ENCODE measurements at regions not wholly inside any gene's neighbourhood (a gene's known extent, or its start where the extent isn't known, plus 50 kb on each side); places are given as distances from the start of the nearest gene placed in this dataset.

DNA sequence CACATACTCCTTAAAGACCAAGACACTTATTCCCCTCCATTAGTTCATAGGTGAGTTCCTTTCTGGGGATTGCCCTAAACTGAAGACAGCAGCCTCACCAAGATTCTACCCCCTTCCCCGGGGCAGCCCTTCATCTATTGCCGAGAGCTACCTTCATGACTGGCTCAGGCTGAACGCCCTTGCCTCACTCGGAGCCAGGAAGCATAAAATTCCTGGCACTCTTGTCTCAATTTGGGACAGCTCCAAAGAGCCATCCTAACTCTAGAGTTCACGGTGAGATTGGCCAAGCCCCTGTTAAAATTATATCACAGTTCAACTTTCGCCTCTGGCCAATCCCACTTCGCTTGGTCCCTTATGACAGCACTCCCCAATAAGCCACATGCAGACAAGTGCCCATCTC lies 113.0 kb upstream of the PROX1 start:
- Histone ChIP-seq H3K4me1 (ENCODE audit: control insufficient read depth in 2 of 3, insufficient read depth in 2 of 3, low read depth in 1 of 3, low read length in 3 of 3) (no peaks in the 10 kb centered on the region), H3K4me3 (ENCODE audit: low read length in 3 of 3) (no peak overlapping the region), H3K9ac (ENCODE audit: low read length in 3 of 3) (no peak overlapping the region), H3K27ac (ENCODE audit: low read depth in 2 of 2, low read length in 2 of 2) (no peak overlapping the region), H3K27me3 (ENCODE audit: control insufficient read depth, insufficient read depth, low read length) (no peaks in the 10 kb centered on the region), H3K36me3 (ENCODE audit: control insufficient read depth in 2 of 3, insufficient read depth in 3 of 3, low read length in 3 of 3) (no peaks in the 10 kb centered on the region), H3K9me3 (ENCODE audit: control insufficient read depth in 2 of 3, insufficient read depth in 1 of 3, low read length in 3 of 3) (no peaks in the 10 kb centered on the region)
- intact Hi-C loops (cut with DNase I): no loop called here
- DNase-seq: no peak
- FAIRE-seq: no peak
- TF ChIP-seq, protein P1, sequence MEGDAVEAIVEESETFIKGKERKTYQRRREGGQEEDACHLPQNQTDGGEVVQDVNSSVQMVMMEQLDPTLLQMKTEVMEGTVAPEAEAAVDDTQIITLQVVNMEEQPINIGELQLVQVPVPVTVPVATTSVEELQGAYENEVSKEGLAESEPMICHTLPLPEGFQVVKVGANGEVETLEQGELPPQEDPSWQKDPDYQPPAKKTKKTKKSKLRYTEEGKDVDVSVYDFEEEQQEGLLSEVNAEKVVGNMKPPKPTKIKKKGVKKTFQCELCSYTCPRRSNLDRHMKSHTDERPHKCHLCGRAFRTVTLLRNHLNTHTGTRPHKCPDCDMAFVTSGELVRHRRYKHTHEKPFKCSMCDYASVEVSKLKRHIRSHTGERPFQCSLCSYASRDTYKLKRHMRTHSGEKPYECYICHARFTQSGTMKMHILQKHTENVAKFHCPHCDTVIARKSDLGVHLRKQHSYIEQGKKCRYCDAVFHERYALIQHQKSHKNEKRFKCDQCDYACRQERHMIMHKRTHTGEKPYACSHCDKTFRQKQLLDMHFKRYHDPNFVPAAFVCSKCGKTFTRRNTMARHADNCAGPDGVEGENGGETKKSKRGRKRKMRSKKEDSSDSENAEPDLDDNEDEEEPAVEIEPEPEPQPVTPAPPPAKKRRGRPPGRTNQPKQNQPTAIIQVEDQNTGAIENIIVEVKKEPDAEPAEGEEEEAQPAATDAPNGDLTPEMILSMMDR (IDR thresholded peaks at IDR 0.05; ENCODE audit: borderline replicate concordance, extremely low read depth, insufficient read depth): no peak

DNA sequence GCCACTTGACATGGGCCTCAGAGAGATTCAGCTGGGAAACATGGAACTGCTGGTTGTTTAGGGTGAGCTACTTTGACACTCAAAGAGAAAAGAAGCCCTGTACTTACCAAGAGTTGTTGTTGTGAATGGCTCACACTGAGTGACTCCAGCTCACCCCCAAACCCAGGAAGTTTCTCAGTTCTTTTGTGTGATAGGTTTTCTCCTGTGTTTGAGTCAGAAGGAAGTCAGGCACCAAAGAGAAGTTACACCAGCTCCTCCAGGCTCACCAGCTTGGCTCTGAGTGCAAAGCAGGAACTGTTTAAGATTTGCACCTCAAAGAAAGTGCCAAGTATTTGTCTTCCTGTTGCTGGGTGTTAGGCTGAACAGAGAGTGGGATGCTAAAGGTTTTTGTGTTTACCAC lies 111.2 kb upstream of the PROX1 start:
- H3K4me1 ChIP-seq (ENCODE audit: control insufficient read depth in 2 of 3, insufficient read depth in 2 of 3, low read depth in 1 of 3, low read length in 3 of 3): no peaks in the 10 kb centered on the region
- H3K9me3 ChIP-seq (ENCODE audit: control insufficient read depth in 2 of 3, insufficient read depth in 1 of 3, low read length in 3 of 3): no peaks in the 10 kb centered on the region
- TF ChIP-seq, protein P1 (IDR thresholded peaks at IDR 0.05; ENCODE audit: borderline replicate concordance, extremely low read depth, insufficient read depth): no peak
- DNase-seq (no peak), FAIRE-seq (no peak)
- H3K4me3 ChIP-seq (ENCODE audit: low read length in 3 of 3): no peak overlapping the region
- H3K27me3 ChIP-seq (ENCODE audit: control insufficient read depth, insufficient read depth, low read length): no peaks in the 10 kb centered on the region
- intact Hi-C loops (cut with DNase I): no loop called here
- H3K36me3 ChIP-seq (ENCODE audit: control insufficient read depth in 2 of 3, insufficient read depth in 3 of 3, low read length in 3 of 3): no peaks in the 10 kb centered on the region
- H3K27ac ChIP-seq (ENCODE audit: low read depth in 2 of 2, low read length in 2 of 2): no peak overlapping the region
- no peak overlapping the region for H3K9ac ChIP-seq (ENCODE audit: low read length in 3 of 3)

DNA sequence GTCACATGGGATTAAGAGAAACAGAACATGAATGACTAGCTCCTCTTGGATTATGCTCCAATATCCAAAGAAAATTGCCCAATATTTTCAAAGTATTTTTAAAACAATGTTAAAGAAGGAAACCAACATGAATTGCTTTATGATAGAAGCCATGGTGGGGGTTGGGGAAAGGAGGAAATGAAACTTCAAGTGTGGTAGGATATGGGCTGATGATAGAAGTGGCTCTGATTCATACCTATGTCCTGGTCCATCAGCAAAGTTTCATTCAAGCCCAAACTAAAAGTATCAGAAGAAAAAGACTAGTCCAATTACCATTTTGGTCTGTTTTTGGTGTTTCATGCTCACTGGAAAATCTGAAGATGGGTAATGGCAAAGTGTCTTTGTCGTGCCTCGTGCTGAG lies 104.2 kb upstream of the PROX1 start:
- no peak overlapping the region for H3K9ac ChIP-seq (ENCODE audit: low read length in 3 of 3)

DNA sequence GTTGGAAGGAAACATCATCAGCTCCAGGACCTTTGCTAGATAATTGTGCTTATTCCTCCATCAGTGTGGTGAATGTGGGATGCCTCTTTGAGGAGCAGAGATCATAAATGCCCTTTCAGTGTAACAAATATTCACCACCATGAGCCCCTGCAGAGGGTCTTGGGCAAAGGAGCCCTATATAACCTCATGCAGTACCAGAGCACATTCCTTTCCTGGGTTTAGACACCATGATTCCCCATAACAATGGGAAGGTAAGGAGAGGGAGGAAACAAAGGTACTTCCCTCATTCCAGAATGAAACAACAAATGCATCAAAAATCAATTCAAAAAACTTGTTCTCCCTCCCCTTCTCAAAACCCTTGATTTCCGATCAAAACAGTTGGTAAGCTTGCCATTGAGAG lies 103.4 kb upstream of the PROX1 start:
- Histone ChIP-seq H3K27me3 (ENCODE audit: control insufficient read depth, insufficient read depth, low read length) (no peaks in the 10 kb centered on the region), H3K9ac (ENCODE audit: low read length in 3 of 3) (no peak overlapping the region), H3K27ac (ENCODE audit: low read depth in 2 of 2, low read length in 2 of 2) (no peak overlapping the region), H3K4me3 (ENCODE audit: low read length in 3 of 3) (no peak overlapping the region), H3K4me1 (ENCODE audit: control insufficient read depth in 2 of 3, insufficient read depth in 2 of 3, low read depth in 1 of 3, low read length in 3 of 3) (no peaks in the 10 kb centered on the region), H3K9me3 (ENCODE audit: control insufficient read depth in 2 of 3, insufficient read depth in 1 of 3, low read length in 3 of 3) (no peaks in the 10 kb centered on the region), H3K36me3 (ENCODE audit: control insufficient read depth in 2 of 3, insufficient read depth in 3 of 3, low read length in 3 of 3) (no peaks in the 10 kb centered on the region)
- TF ChIP-seq, protein P1 (IDR thresholded peaks at IDR 0.05; ENCODE audit: borderline replicate concordance, extremely low read depth, insufficient read depth): no peak
- intact Hi-C loops (cut with DNase I): no loop called here
- no peak for DNase-seq
- FAIRE-seq: no peak

More for the DNA sequence above, 104.2 kb upstream of the PROX1 start:
- FAIRE-seq (no peak), DNase-seq (no peak)
- Histone ChIP-seq H3K27ac (ENCODE audit: low read depth in 2 of 2, low read length in 2 of 2) (no peak overlapping the region), H3K27me3 (ENCODE audit: control insufficient read depth, insufficient read depth, low read length) (no peaks in the 10 kb centered on the region), H3K4me3 (ENCODE audit: low read length in 3 of 3) (no peak overlapping the region), H3K4me1 (ENCODE audit: control insufficient read depth in 2 of 3, insufficient read depth in 2 of 3, low read depth in 1 of 3, low read length in 3 of 3) (no peaks in the 10 kb centered on the region), H3K36me3 (ENCODE audit: control insufficient read depth in 2 of 3, insufficient read depth in 3 of 3, low read length in 3 of 3) (no peaks in the 10 kb centered on the region), H3K9me3 (ENCODE audit: control insufficient read depth in 2 of 3, insufficient read depth in 1 of 3, low read length in 3 of 3) (no peaks in the 10 kb centered on the region)
- TF ChIP-seq, protein P1 (IDR thresholded peaks at IDR 0.05; ENCODE audit: borderline replicate concordance, extremely low read depth, insufficient read depth): no peak
- intact Hi-C loops (cut with DNase I): no loop called here

Data from kidney (tissue), 13 donors.